Lower leg skin (tissue), 4 donors: ENCODE measurements at regions not wholly inside any gene's neighbourhood (a gene's known extent, or its start where the extent isn't known, plus 50 kb on each side); places are given as distances from the start of the nearest gene placed in this dataset.

Experiments used
- DNase-seq, 2 donors: peaks; one replicate each; pipeline ENCODE4 v3.0.0-alpha.2; 2019; ENCODE audit warnings: low spot score in 2 of 2
- H3K4me3 ChIP-seq: fragments of 200-600 bp; sonication (generic); 2 replicates; pipeline ENCODE4 v1.5.1; 2017; ENCODE audit warnings: mild to moderate bottlenecking, low read depth; ENCODE audit not compliant: poor library complexity, severe bottlenecking
- CTCF ChIP-seq, 3 donors: fragments of 450-650 bp; IDR thresholded peaks; one replicate each; pipeline ENCODE4 v1.5.1; 2016; ENCODE audit warnings: antibody characterized with exemption in 3 of 3, mild to moderate bottlenecking in 3 of 3, moderate library complexity in 2 of 3
- POLR2A ChIP-seq, 2 donors: fragments of 450-650 bp; IDR thresholded peaks; one replicate each; pipeline ENCODE4 v1.6.1; 2016 to 2017; ENCODE audit warnings: antibody characterized with exemption in 2 of 2, mild to moderate bottlenecking in 1 of 2, moderate library complexity in 1 of 2
- WGBS, 2 donors: methylation state at CpG; one replicate each; pipeline ENCODE4 v1.1.5; 2018; 5-methylcytosine and 5-hydroxymethylcytosine counted together
- intact Hi-C: fragments of 100-400 bp; cut with DNase I; formaldehyde crosslinking; loops from one replicate; pipeline ENCODE4 v1.15.0; 2023; ENCODE audit warnings: low total_unique reads

- no peak for DNase-seq
- intact Hi-C loops, result no loop called here
- TF ChIP-seq POLR2A (IDR thresholded peaks at IDR 0.05) (no peak), CTCF (IDR thresholded peaks at IDR 0.05) (no peak)
- no peak overlapping the region for H3K4me3 ChIP-seq
- WGBS, 2 donors, result 81 to 95% methylated on average over 10 to 11 of the region's 11 CpGs
Measured at GRCh38 chr11:70660889-70661197, 262.5 kb downstream of the CTTN start.

GRCh38 chr11:70661761-70662501, 263.6 kb downstream of the CTTN start:
- intact Hi-C loops, result no loop called here
- TF ChIP-seq POLR2A (IDR thresholded peaks at IDR 0.05) (no peak), CTCF (IDR thresholded peaks at IDR 0.05) (no peak)
- 9 to 14% methylated on average over 44 to 46 of the region's 54 CpGs for WGBS, 2 donors
- H3K4me3 ChIP-seq, result no peak overlapping the region
- no peak for DNase-seq

GRCh38 chr11:70662691-70663098, 264.4 kb downstream of the CTTN start:
- no peak overlapping the region for H3K4me3 ChIP-seq
- TF ChIP-seq POLR2A (IDR thresholded peaks at IDR 0.05) (no peak), CTCF (IDR thresholded peaks at IDR 0.05) (no peak)
- WGBS, 2 donors, result 23 to 28% methylated on average over 13 to 15 of the region's 15 CpGs
- no peak for DNase-seq
- intact Hi-C loops, result no loop called here

- TF ChIP-seq POLR2A (IDR thresholded peaks at IDR 0.05) (no peak), CTCF (IDR thresholded peaks at IDR 0.05) (no peak)
- intact Hi-C loops, result no loop called here
- DNase-seq, result no peak
- no peak overlapping the region for H3K4me3 ChIP-seq
- WGBS, 2 donors, result 83 to 84% methylated on average over 5 of the region's 5 CpGs
Measured at GRCh38 chr11:70663815-70664214, 265.5 kb downstream of the CTTN start.

- intact Hi-C loops, result no loop called here
- H3K4me3 ChIP-seq, result no peak overlapping the region
- TF ChIP-seq POLR2A (IDR thresholded peaks at IDR 0.05) (no peak), CTCF (IDR thresholded peaks at IDR 0.05) (no peak)
- DNase-seq, result no peak
- WGBS, 2 donors, result 87 to 91% methylated on average over 8 of the region's 8 CpGs
Measured at GRCh38 chr11:70666311-70666710, 268.0 kb downstream of the CTTN start.

GRCh38 chr11:70667767-70668166, 269.4 kb downstream of the CTTN start:
- WGBS, 2 donors, result 76 to 81% methylated on average over 4 of the region's 4 CpGs
- intact Hi-C loops, result no loop called here
- TF ChIP-seq CTCF (IDR thresholded peaks at IDR 0.05), result no peak
- TF ChIP-seq POLR2A (IDR thresholded peaks at IDR 0.05), result no peak
- no peak for DNase-seq
- no peak overlapping the region for H3K4me3 ChIP-seq
